GM12875 (cell line): ENCODE measurements at regions not wholly inside any gene's neighbourhood (a gene's known extent, or its start where the extent isn't known, plus 50 kb on each side); places are given as distances from the start of the nearest gene placed in this dataset.

Experiments used
- H3K4me3 ChIP-seq: one replicate; pipeline ENCODE4 v1.5.1; 2011; ENCODE audit warnings: low read depth, low read length, control low read depth
- TF ChIP-seq, protein P1 (sequence below): IDR thresholded peaks from 2 replicates; pipeline ENCODE4 v1.5.1; 2011; ENCODE audit warnings: low read depth, mild to moderate bottlenecking, control low read depth, inconsistent platforms, low read length, moderate library complexity, borderline replicate concordance; ENCODE audit not compliant: insufficient read depth

DNA sequence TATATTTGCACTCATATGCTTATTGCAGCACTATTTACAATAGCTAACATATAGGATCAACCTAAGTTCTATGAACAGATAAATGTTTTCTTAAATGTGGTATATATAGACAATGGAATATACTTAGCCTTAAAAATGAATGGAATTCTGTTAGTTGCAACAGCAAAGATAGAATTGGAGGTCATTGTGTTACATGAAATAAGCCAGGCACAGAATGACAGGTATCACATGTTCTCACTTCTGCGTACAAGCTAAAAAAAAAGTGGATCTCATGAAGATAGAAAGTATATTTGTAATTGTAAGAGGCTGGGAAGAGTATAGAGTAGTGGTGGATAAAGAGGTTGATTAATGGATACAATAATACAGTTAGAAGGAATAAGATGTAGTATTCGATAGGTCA lies 255.5 kb upstream of the SETBP1 start:
- no peak overlapping the region for H3K4me3 ChIP-seq
- TF ChIP-seq, protein P1, sequence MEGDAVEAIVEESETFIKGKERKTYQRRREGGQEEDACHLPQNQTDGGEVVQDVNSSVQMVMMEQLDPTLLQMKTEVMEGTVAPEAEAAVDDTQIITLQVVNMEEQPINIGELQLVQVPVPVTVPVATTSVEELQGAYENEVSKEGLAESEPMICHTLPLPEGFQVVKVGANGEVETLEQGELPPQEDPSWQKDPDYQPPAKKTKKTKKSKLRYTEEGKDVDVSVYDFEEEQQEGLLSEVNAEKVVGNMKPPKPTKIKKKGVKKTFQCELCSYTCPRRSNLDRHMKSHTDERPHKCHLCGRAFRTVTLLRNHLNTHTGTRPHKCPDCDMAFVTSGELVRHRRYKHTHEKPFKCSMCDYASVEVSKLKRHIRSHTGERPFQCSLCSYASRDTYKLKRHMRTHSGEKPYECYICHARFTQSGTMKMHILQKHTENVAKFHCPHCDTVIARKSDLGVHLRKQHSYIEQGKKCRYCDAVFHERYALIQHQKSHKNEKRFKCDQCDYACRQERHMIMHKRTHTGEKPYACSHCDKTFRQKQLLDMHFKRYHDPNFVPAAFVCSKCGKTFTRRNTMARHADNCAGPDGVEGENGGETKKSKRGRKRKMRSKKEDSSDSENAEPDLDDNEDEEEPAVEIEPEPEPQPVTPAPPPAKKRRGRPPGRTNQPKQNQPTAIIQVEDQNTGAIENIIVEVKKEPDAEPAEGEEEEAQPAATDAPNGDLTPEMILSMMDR, result no peak

DNA sequence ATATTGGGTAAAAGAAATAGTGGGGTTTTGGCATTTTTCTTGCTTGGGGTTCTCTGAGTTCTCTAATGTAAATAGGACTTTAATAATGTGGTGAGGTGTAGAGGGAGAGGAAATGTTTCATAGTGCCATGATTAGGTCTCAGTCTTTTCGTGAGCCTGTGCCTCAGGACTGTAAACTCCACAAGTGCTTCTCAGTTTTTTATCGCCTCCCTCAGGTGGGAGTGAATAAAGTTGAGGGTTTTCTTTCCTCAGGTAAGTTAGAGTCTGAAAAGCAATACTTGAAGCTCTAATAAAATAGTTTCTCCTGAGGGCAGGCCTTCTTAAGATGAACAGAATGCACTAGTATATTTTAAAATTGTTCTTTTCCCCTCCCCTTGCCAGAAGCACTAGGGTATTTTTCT lies 243.1 kb upstream of the SETBP1 start:
- TF ChIP-seq, protein P1, result no peak
- H3K4me3 ChIP-seq, result no peak overlapping the region

DNA sequence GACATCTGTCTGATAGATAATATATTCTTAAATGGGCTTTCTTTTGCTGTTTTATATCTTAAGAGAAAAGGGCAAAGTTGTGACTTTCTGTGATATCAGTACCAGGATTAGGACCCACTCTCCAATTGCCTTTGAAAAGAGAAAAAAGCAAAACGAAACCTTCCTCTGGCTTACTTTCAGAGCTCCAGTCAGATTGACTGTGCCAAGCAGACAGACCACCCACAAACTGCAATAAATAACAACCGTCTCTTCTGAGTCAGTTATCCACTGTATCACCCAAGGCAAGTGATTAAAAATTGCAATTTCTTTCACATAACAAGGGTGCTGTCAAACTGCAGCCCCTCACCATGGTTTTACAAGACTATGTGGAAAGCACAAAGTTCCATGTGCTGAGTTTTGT lies 230.5 kb upstream of the SETBP1 start:
- H3K4me3 ChIP-seq, result no peak overlapping the region
- TF ChIP-seq, protein P1, result no peak

DNA sequence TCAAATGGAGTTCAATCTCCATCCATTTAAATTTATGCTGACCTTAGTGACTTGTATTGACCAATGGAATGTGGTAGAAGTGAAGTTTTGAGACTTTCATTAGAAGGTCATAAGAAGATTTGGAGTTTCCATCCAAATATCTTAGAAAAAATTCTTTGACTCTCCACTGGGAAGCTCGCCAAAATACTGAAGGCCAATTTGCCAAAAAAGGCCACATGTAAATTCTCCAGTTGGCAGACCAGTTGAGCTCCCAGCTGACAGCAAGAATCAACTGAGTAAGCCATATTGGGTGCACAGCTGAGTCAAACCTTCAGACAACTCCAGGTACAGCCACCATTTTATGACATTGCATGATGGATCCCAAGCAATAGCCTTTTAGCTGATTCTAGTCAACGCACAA lies 228.3 kb upstream of the SETBP1 start:
- TF ChIP-seq, protein P1, result no peak
- no peak overlapping the region for H3K4me3 ChIP-seq

DNA sequence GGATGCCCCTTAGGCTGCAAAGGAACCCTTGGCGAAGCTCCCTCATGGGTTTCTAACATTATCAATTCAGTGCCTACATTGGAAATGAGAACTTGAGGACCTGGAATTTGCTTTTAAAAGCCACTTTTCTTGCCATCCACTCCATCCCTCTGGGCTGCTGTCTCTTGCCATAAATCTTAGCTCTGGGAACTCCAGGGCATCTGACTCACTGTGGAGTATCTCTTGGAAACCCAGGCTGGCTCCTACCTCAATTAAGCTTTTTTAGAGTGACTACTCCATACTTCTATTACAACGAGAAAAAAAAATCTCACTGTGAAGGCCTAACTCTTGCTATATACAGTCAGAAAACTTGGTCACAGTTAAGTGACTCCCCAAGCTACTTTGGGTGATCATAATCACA lies 227.2 kb upstream of the SETBP1 start:
- TF ChIP-seq, protein P1, result no peak
- H3K4me3 ChIP-seq, result no peak overlapping the region

DNA sequence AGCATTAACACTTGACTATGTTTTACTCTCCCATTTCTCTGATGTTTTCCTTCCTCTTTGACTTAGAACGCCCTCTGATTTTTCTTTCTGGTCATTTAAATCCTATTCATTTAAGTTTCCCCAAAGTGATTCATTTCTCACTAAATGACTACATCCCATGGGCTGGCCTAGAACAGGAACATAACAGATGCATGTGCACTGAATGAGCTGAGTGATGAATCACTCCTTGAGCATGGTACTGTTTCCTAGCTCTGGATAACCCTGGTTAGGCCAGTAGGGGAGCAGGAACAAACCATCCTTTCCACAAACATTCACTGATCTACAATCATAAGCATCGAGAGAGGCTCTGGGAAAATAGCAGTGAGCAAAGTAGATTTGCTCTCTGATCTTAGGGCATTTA lies 221.9 kb upstream of the SETBP1 start:
- no peak overlapping the region for H3K4me3 ChIP-seq
- TF ChIP-seq, protein P1, result no peak

DNA sequence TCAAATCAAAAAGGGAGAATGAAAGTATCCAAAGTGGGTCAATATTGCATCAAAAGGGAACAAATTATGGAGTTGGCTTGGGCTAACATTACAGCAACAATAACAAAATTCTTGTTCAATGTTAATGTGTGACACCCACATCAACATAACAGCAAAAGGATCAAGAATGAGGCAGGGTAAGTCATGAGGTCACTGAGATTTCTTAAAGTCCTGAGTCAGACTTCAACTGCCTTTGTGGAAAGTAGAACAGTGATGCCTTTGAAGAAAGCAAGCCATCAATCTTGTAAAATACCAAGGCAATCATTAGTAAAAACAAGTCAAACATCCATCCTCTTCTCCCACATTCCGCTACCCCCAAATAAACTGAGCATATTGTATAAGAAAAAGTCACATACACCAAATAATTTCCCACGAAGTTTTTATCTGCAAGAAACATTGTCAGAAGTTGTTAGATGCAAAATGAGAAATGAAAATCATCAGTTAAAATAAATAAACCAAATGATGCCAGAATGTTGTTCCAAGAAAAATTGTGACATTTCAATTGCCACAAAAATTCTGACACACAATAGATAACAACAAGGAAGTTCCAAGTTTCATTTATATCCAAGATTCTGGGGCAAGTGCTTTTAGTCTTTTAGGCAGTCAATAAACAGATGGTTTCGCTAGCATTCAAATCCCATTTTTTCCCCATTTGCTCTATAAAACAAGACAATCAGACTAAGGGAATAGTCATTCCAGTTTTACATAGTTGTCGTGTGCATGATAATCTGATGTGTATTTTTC lies 216.1 kb upstream of the SETBP1 start:
- TF ChIP-seq, protein P1, result no peak

More for the DNA sequence above, 216.1 kb upstream of the SETBP1 start:
- no peak overlapping the region for H3K4me3 ChIP-seq
